Neural progenitor cell (in vitro differentiated cells): ENCODE measurements at regions not wholly inside any gene's neighbourhood (a gene's known extent, or its start where the extent isn't known, plus 50 kb on each side); places are given as distances from the start of the nearest gene placed in this dataset.

Experiments used
- DNase-seq: peaks from one replicate; pipeline ENCODE4 v3.0.0-alpha.2; 2016; ENCODE audit warnings: low spot score
- H2AFZ ChIP-seq: fragments of 200-600 bp; sonication (generic); replicated peaks from 2 replicates; pipeline ENCODE4 v1.6.1; 2016; ENCODE audit warnings: antibody characterized with exemption
- H3F3A ChIP-seq: fragments of 200-600 bp; sonication (generic); 2 replicates; pipeline ENCODE4 v1.6.1; 2016; ENCODE audit warnings: antibody characterized with exemption, low read depth
- H3K27ac ChIP-seq: fragments of 200-600 bp; sonication (generic); 2 replicates; pipeline ENCODE4 v1.5.1; 2016; ENCODE audit warnings: mild to moderate bottlenecking
- H3K27me3 ChIP-seq: fragments of 200-600 bp; sonication (generic); 2 replicates; pipeline ENCODE4 v1.6.1; 2016; ENCODE audit warnings: mild to moderate bottlenecking, moderate library complexity
- H3K36me3 ChIP-seq: fragments of 200-600 bp; sonication (generic); 2 replicates; pipeline ENCODE4 v1.5.1; 2016
- H3K4me1 ChIP-seq: fragments of 200-600 bp; sonication (generic); 2 replicates; pipeline ENCODE4 v1.6.1; 2016; ENCODE audit warnings: mixed run types
- H3K4me2 ChIP-seq: fragments of 200-600 bp; sonication (generic); 2 replicates; pipeline ENCODE4 v1.6.1; 2016
- H3K4me3 ChIP-seq: fragments of 200-600 bp; sonication (generic); 2 replicates; pipeline ENCODE4 v1.5.1; 2016
- H3K79me2 ChIP-seq: fragments of 200-600 bp; sonication (generic); 2 replicates; pipeline ENCODE4 v1.6.1; 2016; ENCODE audit warnings: low read depth
- H3K9ac ChIP-seq: fragments of 200-600 bp; sonication (generic); 2 replicates; pipeline ENCODE4 v1.6.1; 2016
- H3K9me3 ChIP-seq: fragments of 200-600 bp; sonication (generic); 2 replicates; pipeline ENCODE4 v1.5.1; 2016; ENCODE audit warnings: low read depth
- H4K20me1 ChIP-seq: fragments of 200-600 bp; sonication (generic); 2 replicates; pipeline ENCODE4 v1.6.1; 2016; ENCODE audit warnings: low read depth
- H3K27ac Mint-ChIP-seq: 3 replicates; pipeline ENCODE4 v1.8.0; 2021; ENCODE audit warnings: mixed read lengths
- H3K27me3 Mint-ChIP-seq: 2 replicates; pipeline ENCODE4 v1.8.0; 2022; ENCODE audit warnings: low read depth, mild to moderate bottlenecking, inconsistent platforms, moderate library complexity, mixed read lengths; ENCODE audit not compliant: insufficient read depth
- H3K36me3 Mint-ChIP-seq: 3 replicates; pipeline ENCODE4 v1.8.0; 2021; ENCODE audit warnings: mixed read lengths
- H3K4me1 Mint-ChIP-seq: 3 replicates; pipeline ENCODE4 v1.8.0; 2021; ENCODE audit warnings: mixed read lengths
- H3K4me3 Mint-ChIP-seq: 3 replicates; pipeline ENCODE4 v1.8.0; 2021; ENCODE audit warnings: mild to moderate bottlenecking, moderate library complexity, mixed read lengths
- H3K9me3 Mint-ChIP-seq: 3 replicates; pipeline ENCODE4 v1.8.0; 2020; ENCODE audit warnings: mixed read lengths
- CTCF ChIP-seq: fragments of 200-600 bp; sonication (generic); IDR thresholded peaks from 2 replicates; pipeline ENCODE4 v1.5.1; 2017; ENCODE audit warnings: antibody characterized with exemption, mild to moderate bottlenecking
- EZH2 ChIP-seq: fragments of 200-600 bp; sonication (generic); IDR thresholded peaks from 2 replicates; pipeline ENCODE4 v1.6.1; 2017; ENCODE audit warnings: antibody characterized with exemption, mild to moderate bottlenecking, moderate library complexity
- EZH2phosphoT487 ChIP-seq: fragments of 200-600 bp; sonication (generic); IDR thresholded peaks from 2 replicates; pipeline ENCODE4 v1.6.1; 2017; ENCODE audit warnings: antibody characterized with exemption

GRCh38 chr12:58163021-58163420 lies 221.7 kb downstream of the ATP23 start:
- no peak overlapping the region for H3K4me2 ChIP-seq
- no peak overlapping the region for H3K27ac ChIP-seq
- Mint-ChIP-seq H3K27ac (no peak overlapping the region), H3K27me3 (no peaks in the 10 kb centered on the region), H3K4me1 (no peaks in the 10 kb centered on the region), H3K4me3 (no peak overlapping the region), H3K36me3 (no peaks in the 10 kb centered on the region), H3K9me3 (no peaks in the 10 kb centered on the region)
- H3F3A ChIP-seq, result no peaks in the 10 kb centered on the region
- H3K9me3 ChIP-seq, result no peaks in the 10 kb centered on the region
- TF ChIP-seq EZH2phosphoT487 (no peak), EZH2 (no peak), CTCF (no peak)
- H3K36me3 ChIP-seq, result no peaks in the 10 kb centered on the region
- no peak overlapping the region for H3K4me3 ChIP-seq
- H2AFZ ChIP-seq, result no peak overlapping the region
- H3K79me2 ChIP-seq, result no peaks in the 10 kb centered on the region
- H3K27me3 ChIP-seq, result no peaks in the 10 kb centered on the region
- no peak overlapping the region for H3K9ac ChIP-seq
- H4K20me1 ChIP-seq, result no peaks in the 10 kb centered on the region
- H3K4me1 ChIP-seq, result no peaks in the 10 kb centered on the region
- DNase-seq, result no peak

- no peak overlapping the region for H3K27ac Mint-ChIP-seq
Observed at GRCh38 chr12:58166643-58167042, 225.3 kb downstream of the ATP23 start.

GRCh38 chr12:58167622-58168021 lies 226.3 kb downstream of the ATP23 start:
- H3K4me2 ChIP-seq, result no peak overlapping the region
- no peaks in the 10 kb centered on the region for H3K79me2 ChIP-seq
- no peaks in the 10 kb centered on the region for H3F3A ChIP-seq
- no peak for DNase-seq
- H3K9me3 ChIP-seq, result no peaks in the 10 kb centered on the region
- H3K4me3 Mint-ChIP-seq, result no peak overlapping the region
- H3K36me3 ChIP-seq, result no peaks in the 10 kb centered on the region
- no peak for TF ChIP-seq EZH2
- TF ChIP-seq CTCF, result no peak
- TF ChIP-seq EZH2phosphoT487, result no peak
- no peak overlapping the region for H3K27ac Mint-ChIP-seq
- no peaks in the 10 kb centered on the region for H4K20me1 ChIP-seq
- no peaks in the 10 kb centered on the region for H3K27me3 ChIP-seq
- no peak overlapping the region for H3K27ac ChIP-seq
- no peak overlapping the region for H3K4me3 ChIP-seq
- H3K4me1 ChIP-seq, result peaks cover 7% of the 10 kb centered on the region
- H3K4me1 Mint-ChIP-seq, result peaks cover 3% of the 10 kb centered on the region
- H2AFZ ChIP-seq, result no peak overlapping the region
- H3K27me3 Mint-ChIP-seq, result no peaks in the 10 kb centered on the region
- no peaks in the 10 kb centered on the region for H3K9me3 Mint-ChIP-seq
- H3K9ac ChIP-seq, result no peak overlapping the region
- H3K36me3 Mint-ChIP-seq, result no peaks in the 10 kb centered on the region

More at GRCh38 chr12:58166643-58167042, 225.3 kb downstream of the ATP23 start:
- Histone ChIP-seq H3K36me3 (no peaks in the 10 kb centered on the region), H3K79me2 (no peaks in the 10 kb centered on the region), H3K4me1 (peaks cover 7% of the 10 kb centered on the region), H3K4me3 (no peak overlapping the region), H3K9ac (no peak overlapping the region), H2AFZ (no peak overlapping the region), H3K4me2 (no peak overlapping the region), H3K27ac (no peak overlapping the region), H3K27me3 (no peaks in the 10 kb centered on the region), H4K20me1 (no peaks in the 10 kb centered on the region), H3F3A (no peaks in the 10 kb centered on the region), H3K9me3 (no peaks in the 10 kb centered on the region)
- H3K4me3 Mint-ChIP-seq, result no peak overlapping the region
- no peaks in the 10 kb centered on the region for H3K36me3 Mint-ChIP-seq
- TF ChIP-seq EZH2, result no peak
- no peak for TF ChIP-seq CTCF
- no peaks in the 10 kb centered on the region for H3K9me3 Mint-ChIP-seq
- no peaks in the 10 kb centered on the region for H3K27me3 Mint-ChIP-seq
- DNase-seq, result no peak
- H3K4me1 Mint-ChIP-seq, result no peaks in the 10 kb centered on the region

- peak; percentile 9 for DNase-seq
- Histone ChIP-seq H3K27ac (no peak overlapping the region), H3F3A (no peaks in the 10 kb centered on the region), H3K27me3 (no peaks in the 10 kb centered on the region), H3K4me2 (no peak overlapping the region), H3K36me3 (no peaks in the 10 kb centered on the region), H4K20me1 (no peaks in the 10 kb centered on the region), H3K4me3 (no peak overlapping the region), H3K79me2 (no peaks in the 10 kb centered on the region), H3K9ac (no peak overlapping the region), H3K9me3 (no peaks in the 10 kb centered on the region), H3K4me1 (peaks cover 7% of the 10 kb centered on the region), H2AFZ (peak overlapping the region; percentile 27)
- Mint-ChIP-seq H3K27ac (no peak overlapping the region), H3K4me1 (peaks cover 5% of the 10 kb centered on the region), H3K9me3 (no peaks in the 10 kb centered on the region), H3K36me3 (no peaks in the 10 kb centered on the region), H3K27me3 (no peaks in the 10 kb centered on the region), H3K4me3 (no peak overlapping the region)
- TF ChIP-seq EZH2 (no peak), CTCF (no peak), EZH2phosphoT487 (no peak)
Observed at GRCh38 chr12:58169826-58170225, 228.5 kb downstream of the ATP23 start.
